Activated naive CD8-positive, alpha-beta T cell treated with anti-CD3 and anti-CD28 coated beads, Interleukin-2, amount 50 U/mL, for 24 hours (primary cell): ENCODE measurements at regions not wholly inside any gene's neighbourhood (a gene's known extent, or its start where the extent isn't known, plus 50 kb on each side); places are given as distances from the start of the nearest gene placed in this dataset.

Source experiments
- ATAC-seq: fragments of 150-1000 bp; cut with Tn5 transposase; one replicate; pipeline ENCODE4 v1.10.0; 2021
- DNase-seq: peaks from one replicate; pipeline ENCODE4 v3.0.0; 2021
- H3K27ac Mint-ChIP-seq: one replicate; pipeline ENCODE4 v1.8.0; 2021; ENCODE audit warnings: mild to moderate bottlenecking, mixed read lengths
- H3K27me3 Mint-ChIP-seq: one replicate; pipeline ENCODE4 v1.8.0; 2021; ENCODE audit warnings: mixed read lengths
- H3K36me3 Mint-ChIP-seq: one replicate; pipeline ENCODE4 v1.8.0; 2021; ENCODE audit warnings: low read depth, mixed read lengths
- H3K4me1 Mint-ChIP-seq: one replicate; pipeline ENCODE4 v1.8.0; 2021; ENCODE audit warnings: mixed read lengths
- H3K4me3 Mint-ChIP-seq: one replicate; pipeline ENCODE4 v1.8.0; 2021; ENCODE audit warnings: mild to moderate bottlenecking, moderate library complexity, mixed read lengths
- H3K9me3 Mint-ChIP-seq: one replicate; pipeline ENCODE4 v1.8.0; 2021; ENCODE audit warnings: mixed read lengths

- Mint-ChIP-seq H3K27me3 (no peaks in the 10 kb centered on the region), H3K4me1 (no peaks in the 10 kb centered on the region), H3K27ac (no peak overlapping the region), H3K9me3 (peaks cover under 1% of the 10 kb centered on the region), H3K36me3 (no peaks in the 10 kb centered on the region), H3K4me3 (no peak overlapping the region)
- no peak for DNase-seq
- ATAC-seq: no peak
Observed at GRCh38 chr3:148205977-148206376, 491.7 kb upstream of the AGTR1 start.

DNA sequence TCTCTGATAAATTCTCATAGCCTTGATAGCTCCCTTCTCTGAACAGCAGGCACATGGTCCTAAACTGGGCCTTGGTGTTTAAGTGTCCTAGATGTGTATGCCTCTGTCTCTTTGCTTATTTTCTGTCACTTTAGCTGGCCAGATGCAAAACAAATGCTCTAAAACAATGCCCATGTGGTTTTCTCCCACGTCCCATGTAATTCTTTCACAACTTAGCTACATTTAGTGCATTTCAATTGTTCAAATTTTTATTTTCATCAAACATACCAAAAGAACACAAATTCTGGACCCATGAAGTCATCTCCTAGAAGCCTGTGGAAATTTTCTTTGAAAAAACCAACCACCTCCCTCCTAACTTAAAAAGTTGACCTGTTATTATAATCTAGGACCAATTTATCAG lies 491.3 kb upstream of the AGTR1 start:
- Mint-ChIP-seq H3K27me3 (no peaks in the 10 kb centered on the region), H3K27ac (no peak overlapping the region), H3K4me1 (no peaks in the 10 kb centered on the region), H3K4me3 (no peak overlapping the region), H3K36me3 (no peaks in the 10 kb centered on the region), H3K9me3 (no peaks in the 10 kb centered on the region)
- DNase-seq (no peak), ATAC-seq (no peak)

GRCh38 chr3:148208975-148209374 lies 488.7 kb upstream of the AGTR1 start:
- ATAC-seq (no peak), DNase-seq (no peak)
- Mint-ChIP-seq H3K4me1 (no peaks in the 10 kb centered on the region), H3K4me3 (no peak overlapping the region), H3K27ac (no peak overlapping the region), H3K36me3 (no peaks in the 10 kb centered on the region), H3K9me3 (no peaks in the 10 kb centered on the region), H3K27me3 (no peaks in the 10 kb centered on the region)

DNA sequence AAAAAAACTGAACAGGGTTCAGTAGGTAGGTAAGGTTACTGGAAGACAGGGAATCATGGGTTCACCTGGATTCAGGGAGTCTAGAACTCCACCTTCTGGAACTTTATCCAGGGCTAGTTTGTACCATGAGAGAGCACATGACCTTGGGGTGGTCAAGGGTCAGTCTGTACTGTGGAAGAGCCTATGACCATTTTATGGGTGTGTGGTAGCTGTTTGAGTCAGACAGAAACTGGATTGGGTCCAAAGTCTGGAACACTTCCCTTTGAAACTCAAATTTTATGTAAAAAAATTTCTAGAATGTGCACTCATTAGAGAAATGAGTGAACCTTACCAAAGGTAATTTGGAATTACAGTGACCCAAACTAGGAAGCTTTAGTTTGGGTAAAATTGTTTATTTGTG lies 486.0 kb upstream of the AGTR1 start:
- H3K4me1 Mint-ChIP-seq: no peaks in the 10 kb centered on the region
- no peaks in the 10 kb centered on the region for H3K36me3 Mint-ChIP-seq
- no peak overlapping the region for H3K4me3 Mint-ChIP-seq
- ATAC-seq: no peak
- no peak for DNase-seq
- no peaks in the 10 kb centered on the region for H3K27me3 Mint-ChIP-seq
- no peaks in the 10 kb centered on the region for H3K9me3 Mint-ChIP-seq
- no peak overlapping the region for H3K27ac Mint-ChIP-seq

DNA sequence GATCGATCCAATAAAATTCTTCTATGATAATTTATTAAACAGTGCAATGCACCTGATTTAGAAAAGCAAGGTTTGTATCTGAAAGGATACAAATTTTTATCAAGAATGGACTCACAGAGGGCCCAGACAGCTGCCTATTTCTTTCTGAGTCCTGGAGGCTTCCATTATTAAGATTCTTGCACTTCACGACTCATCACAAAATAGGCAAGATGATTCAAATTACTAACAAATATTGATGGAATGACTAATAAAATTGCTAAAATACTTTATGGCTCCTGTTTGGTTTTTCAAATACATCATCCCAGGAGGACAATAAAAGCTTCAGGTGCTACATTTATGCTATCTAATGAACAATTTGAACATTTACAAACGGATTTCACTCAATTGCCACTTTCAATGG lies 483.0 kb upstream of the AGTR1 start:
- H3K4me3 Mint-ChIP-seq: no peak overlapping the region

DNA sequence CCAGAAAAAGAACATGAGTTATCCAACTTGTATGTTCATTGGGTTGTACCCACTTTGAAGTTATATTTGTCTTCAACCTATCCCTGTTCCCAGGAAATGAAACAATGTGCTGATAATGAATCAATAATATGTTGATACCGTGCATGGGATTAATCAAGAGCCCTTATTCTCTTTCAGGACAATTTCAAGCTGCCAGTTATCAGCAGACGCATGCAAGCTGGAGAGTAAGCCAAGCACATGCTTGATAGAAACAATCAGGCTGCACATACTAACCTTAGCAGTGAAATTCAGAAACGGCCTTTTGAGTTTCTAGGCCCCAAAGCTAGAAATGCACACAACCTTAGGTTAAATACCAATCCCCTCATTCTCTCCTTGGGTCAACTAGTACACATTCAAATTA lies 480.4 kb upstream of the AGTR1 start:
- Mint-ChIP-seq H3K27me3 (no peaks in the 10 kb centered on the region), H3K36me3 (no peaks in the 10 kb centered on the region), H3K9me3 (no peaks in the 10 kb centered on the region), H3K4me1 (no peaks in the 10 kb centered on the region), H3K4me3 (no peak overlapping the region), H3K27ac (no peak overlapping the region)
- DNase-seq: no peak
- no peak for ATAC-seq

More for the DNA sequence above, 483.0 kb upstream of the AGTR1 start:
- no peak for ATAC-seq
- Mint-ChIP-seq H3K27me3 (no peaks in the 10 kb centered on the region), H3K4me1 (no peaks in the 10 kb centered on the region), H3K36me3 (no peaks in the 10 kb centered on the region), H3K9me3 (no peaks in the 10 kb centered on the region), H3K27ac (no peak overlapping the region)
- no peak for DNase-seq

DNA sequence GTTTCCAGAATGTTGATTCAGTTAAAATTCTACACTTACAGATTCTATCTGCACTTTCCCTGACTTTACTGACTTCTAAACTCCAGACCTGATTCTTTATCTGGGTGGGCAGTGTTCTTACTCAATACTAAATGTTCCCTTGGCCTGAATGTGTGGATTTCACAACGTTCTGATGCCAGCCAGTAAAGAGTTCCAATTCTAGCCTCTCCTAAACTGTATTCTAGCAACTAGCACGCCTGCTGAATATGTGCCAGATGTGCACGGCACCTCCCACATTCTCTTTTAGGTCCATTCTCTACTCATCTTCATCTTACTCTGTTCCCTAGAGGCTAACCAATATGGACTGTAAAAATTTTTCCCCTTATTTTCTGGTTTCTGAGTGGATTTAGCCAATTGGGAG lies 479.5 kb upstream of the AGTR1 start:
- Mint-ChIP-seq H3K4me3 (no peak overlapping the region), H3K27ac (no peak overlapping the region), H3K27me3 (no peaks in the 10 kb centered on the region), H3K4me1 (no peaks in the 10 kb centered on the region), H3K36me3 (no peaks in the 10 kb centered on the region), H3K9me3 (no peaks in the 10 kb centered on the region)
- no peak for ATAC-seq
- no peak for DNase-seq

- Mint-ChIP-seq H3K4me1 (no peaks in the 10 kb centered on the region), H3K9me3 (no peaks in the 10 kb centered on the region), H3K4me3 (no peak overlapping the region), H3K36me3 (no peaks in the 10 kb centered on the region), H3K27ac (no peak overlapping the region), H3K27me3 (no peaks in the 10 kb centered on the region)
- ATAC-seq (no peak), DNase-seq (no peak)
Observed at GRCh38 chr3:148219999-148220398, 477.7 kb upstream of the AGTR1 start.

DNA sequence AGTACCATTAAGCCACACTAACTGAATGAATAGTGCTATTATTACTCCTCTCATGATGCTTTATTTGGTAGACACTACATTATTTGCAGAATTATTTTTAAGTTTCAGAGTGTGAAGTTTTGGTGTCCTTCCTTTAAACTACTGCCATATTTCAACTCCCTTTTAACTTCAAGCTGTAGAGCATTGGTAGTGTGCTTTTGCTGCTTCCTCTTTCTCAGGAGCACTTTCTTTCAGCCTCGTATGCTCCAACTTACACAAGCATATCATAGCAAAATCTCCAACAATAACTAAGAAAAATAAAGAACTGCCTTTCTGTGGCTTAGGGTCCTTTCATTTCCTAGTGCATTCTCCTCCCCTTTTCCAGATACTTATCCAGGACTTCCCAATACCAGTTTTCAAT lies 476.4 kb upstream of the AGTR1 start:
- no peak for ATAC-seq
- Mint-ChIP-seq H3K27me3 (no peaks in the 10 kb centered on the region), H3K4me3 (no peak overlapping the region), H3K9me3 (no peaks in the 10 kb centered on the region), H3K27ac (no peak overlapping the region), H3K36me3 (no peaks in the 10 kb centered on the region), H3K4me1 (no peaks in the 10 kb centered on the region)
- no peak for DNase-seq

DNA sequence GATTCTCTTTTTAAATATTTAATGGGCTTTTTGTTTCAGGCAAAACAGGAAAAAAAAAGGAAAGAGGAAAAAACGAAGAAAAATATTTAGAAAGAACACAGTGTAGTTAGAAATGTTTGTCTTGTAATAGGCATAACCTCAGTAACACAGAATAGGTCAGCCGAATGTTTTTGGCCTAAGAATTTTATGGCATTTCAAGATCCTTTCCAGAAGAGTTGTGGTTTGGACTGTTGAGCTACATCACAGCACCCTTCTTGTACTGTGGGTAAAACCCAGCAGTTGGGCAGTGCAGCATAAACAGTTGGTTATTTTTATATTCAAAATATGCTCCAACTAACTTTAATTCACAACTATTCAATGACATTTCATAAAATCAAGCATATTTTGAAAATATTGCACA lies 474.4 kb upstream of the AGTR1 start:
- no peaks in the 10 kb centered on the region for H3K36me3 Mint-ChIP-seq
- ATAC-seq (no peak), DNase-seq (no peak)
- no peak overlapping the region for H3K4me3 Mint-ChIP-seq
- H3K4me1 Mint-ChIP-seq: no peaks in the 10 kb centered on the region
- H3K27ac Mint-ChIP-seq: no peak overlapping the region
- no peaks in the 10 kb centered on the region for H3K9me3 Mint-ChIP-seq
- no peaks in the 10 kb centered on the region for H3K27me3 Mint-ChIP-seq

DNA sequence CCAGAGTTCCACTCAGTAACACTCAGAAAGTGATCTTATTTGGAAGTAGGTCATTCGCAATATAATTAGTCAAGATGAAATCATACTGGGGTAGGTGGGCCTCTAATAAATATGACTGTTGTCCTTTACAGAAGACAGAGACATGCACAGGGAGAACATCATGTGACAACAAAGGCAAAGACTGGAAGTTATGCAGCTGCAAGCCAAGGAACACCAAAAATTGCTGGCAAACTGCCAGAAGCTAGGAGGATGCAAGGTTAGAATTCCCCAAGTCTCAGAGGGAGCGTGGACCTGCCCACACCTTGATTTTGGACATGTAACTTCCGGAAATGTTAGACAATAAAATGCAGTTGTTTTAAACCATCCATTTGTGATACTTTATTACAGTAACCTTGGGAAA lies 471.5 kb upstream of the AGTR1 start:
- no peaks in the 10 kb centered on the region for H3K4me1 Mint-ChIP-seq
- H3K27me3 Mint-ChIP-seq: no peaks in the 10 kb centered on the region
- ATAC-seq (no peak), DNase-seq (no peak)
- H3K27ac Mint-ChIP-seq: no peak overlapping the region
- no peak overlapping the region for H3K4me3 Mint-ChIP-seq
- no peaks in the 10 kb centered on the region for H3K9me3 Mint-ChIP-seq
- H3K36me3 Mint-ChIP-seq: no peaks in the 10 kb centered on the region

- Mint-ChIP-seq H3K27ac (no peak overlapping the region), H3K36me3 (no peaks in the 10 kb centered on the region), H3K9me3 (peaks cover 4% of the 10 kb centered on the region), H3K4me3 (no peak overlapping the region), H3K4me1 (no peaks in the 10 kb centered on the region), H3K27me3 (no peaks in the 10 kb centered on the region)
- no peak for ATAC-seq
- DNase-seq: no peak
Observed at GRCh38 chr3:148227534-148227933, 470.2 kb upstream of the AGTR1 start.

- no peaks in the 10 kb centered on the region for H3K36me3 Mint-ChIP-seq
- H3K4me3 Mint-ChIP-seq: no peak overlapping the region
- ATAC-seq: no peak
- no peak for DNase-seq
- no peaks in the 10 kb centered on the region for H3K4me1 Mint-ChIP-seq
- no peaks in the 10 kb centered on the region for H3K27me3 Mint-ChIP-seq
- H3K9me3 Mint-ChIP-seq: peaks cover 4% of the 10 kb centered on the region
- no peak overlapping the region for H3K27ac Mint-ChIP-seq
Observed at GRCh38 chr3:148229107-148229506, 468.6 kb upstream of the AGTR1 start.

- DNase-seq: no peak
- no peak overlapping the region for H3K27ac Mint-ChIP-seq
- H3K9me3 Mint-ChIP-seq: peaks cover 4% of the 10 kb centered on the region
- ATAC-seq: no peak
- no peak overlapping the region for H3K4me3 Mint-ChIP-seq
- no peaks in the 10 kb centered on the region for H3K4me1 Mint-ChIP-seq
- H3K27me3 Mint-ChIP-seq: no peaks in the 10 kb centered on the region
- H3K36me3 Mint-ChIP-seq: no peaks in the 10 kb centered on the region
Observed at GRCh38 chr3:148230473-148230872, 467.2 kb upstream of the AGTR1 start.

DNA sequence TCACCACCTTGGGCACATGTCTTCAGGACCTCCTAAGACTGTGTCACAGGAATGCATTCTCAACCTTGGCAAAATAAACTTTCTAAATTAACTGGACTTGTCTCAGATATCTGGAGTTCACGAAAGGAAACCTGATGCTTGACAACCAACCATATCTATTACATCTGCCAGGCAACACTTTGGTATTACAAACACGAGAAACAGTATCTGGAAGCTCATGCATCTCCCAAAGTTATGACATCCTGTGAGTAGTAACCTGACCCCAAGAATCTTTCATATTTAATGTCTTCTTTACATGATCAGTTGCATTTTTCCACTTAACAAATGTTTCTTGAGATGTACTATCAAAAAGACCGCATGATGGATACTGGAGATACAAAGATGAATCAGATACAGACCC lies 465.3 kb upstream of the AGTR1 start:
- ATAC-seq: no peak
- Mint-ChIP-seq H3K9me3 (peaks cover 4% of the 10 kb centered on the region), H3K27me3 (no peaks in the 10 kb centered on the region), H3K4me1 (no peaks in the 10 kb centered on the region), H3K36me3 (no peaks in the 10 kb centered on the region), H3K27ac (no peak overlapping the region), H3K4me3 (no peak overlapping the region)
- no peak for DNase-seq

DNA sequence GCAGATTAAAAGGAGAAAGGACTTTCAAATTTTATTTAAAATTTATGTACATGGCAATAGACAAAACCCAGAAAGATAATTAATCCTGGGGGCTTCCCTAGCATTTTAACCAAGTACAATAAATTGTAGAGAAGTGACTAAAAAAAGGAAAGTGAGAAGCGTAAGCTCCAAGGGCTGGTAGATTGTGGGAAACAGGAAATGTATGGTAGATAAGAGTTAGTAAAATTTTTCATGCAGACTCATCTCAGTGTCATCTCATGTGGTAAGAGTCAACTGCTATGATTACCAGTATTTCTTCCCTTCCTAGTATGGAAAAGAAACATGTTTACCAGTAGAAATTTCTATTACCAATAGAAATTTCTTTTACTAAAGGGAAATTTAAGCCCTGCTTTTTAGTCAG lies 464.3 kb upstream of the AGTR1 start:
- Mint-ChIP-seq H3K4me1 (no peaks in the 10 kb centered on the region), H3K4me3 (no peak overlapping the region), H3K36me3 (no peaks in the 10 kb centered on the region), H3K9me3 (peaks cover 4% of the 10 kb centered on the region), H3K27me3 (no peaks in the 10 kb centered on the region), H3K27ac (no peak overlapping the region)
- DNase-seq: no peak
- ATAC-seq: no peak
